Loucy (cell line): ENCODE measurements at regions not wholly inside any gene's neighbourhood (a gene's known extent, or its start where the extent isn't known, plus 50 kb on each side); places are given as distances from the start of the nearest gene placed in this dataset.

Experiments
- H2AFZ ChIP-seq: fragments of 200-600 bp; sonication (generic); 2 replicates; pipeline ENCODE4 v1.6.0; 2016; ENCODE audit warnings: antibody characterized with exemption, mild to moderate bottlenecking, low read length, moderate library complexity
- H3F3A ChIP-seq: fragments of 200-600 bp; 2 replicates; pipeline ENCODE4 v1.6.0; 2016; ENCODE audit warnings: antibody characterized with exemption, low read depth, mild to moderate bottlenecking
- H3K27me3 ChIP-seq: fragments of 200-600 bp; sonication (generic); 2 replicates; pipeline ENCODE4 v1.6.1; 2014; ENCODE audit warnings: low read length, mild to moderate bottlenecking; ENCODE audit not compliant: insufficient read depth, poor library complexity, severe bottlenecking
- H3K36me3 ChIP-seq: fragments of 200-600 bp; sonication (generic); 2 replicates; pipeline ENCODE4 v1.6.1; 2016; ENCODE audit warnings: low read length; ENCODE audit not compliant: insufficient read depth
- H3K4me1 ChIP-seq: fragments of 200-600 bp; sonication (generic); 2 replicates; pipeline ENCODE4 v1.5.1; 2014; ENCODE audit warnings: low read length, mild to moderate bottlenecking; ENCODE audit not compliant: insufficient read depth, poor library complexity, severe bottlenecking
- H3K4me2 ChIP-seq: fragments of 200-600 bp; sonication (generic); 2 replicates; pipeline ENCODE4 v1.6.0; 2014; ENCODE audit warnings: antibody characterized with exemption, low read length, low read depth, mild to moderate bottlenecking; ENCODE audit not compliant: poor library complexity, severe bottlenecking
- H3K4me3 ChIP-seq: fragments of 200-600 bp; sonication (generic); 2 replicates; pipeline ENCODE4 v1.5.1; 2014; ENCODE audit warnings: low read length, mild to moderate bottlenecking, mixed read lengths; ENCODE audit not compliant: poor library complexity, severe bottlenecking
- H3K79me2 ChIP-seq: fragments of 200-600 bp; sonication (generic); 2 replicates; pipeline ENCODE4 v1.6.1; 2014; ENCODE audit warnings: low read length; ENCODE audit not compliant: insufficient read depth
- H3K9ac ChIP-seq: fragments of 200-600 bp; sonication (generic); 2 replicates; pipeline ENCODE4 v1.6.0; 2014; ENCODE audit warnings: mild to moderate bottlenecking, low read depth, low read length, moderate library complexity; ENCODE audit not compliant: poor library complexity, severe bottlenecking
- H3K9me2 ChIP-seq: fragments of 200-600 bp; sonication (generic); replicated peaks from 2 replicates; pipeline ENCODE4 v1.6.1; 2016; ENCODE audit warnings: low read depth, low read length, mixed read lengths
- H3K9me3 ChIP-seq: fragments of 200-600 bp; sonication (generic); 2 replicates; pipeline ENCODE4 v1.6.1; 2014; ENCODE audit warnings: mild to moderate bottlenecking, antibody characterized with exemption, low read length, low read depth; ENCODE audit not compliant: insufficient read depth
- H4K20me1 ChIP-seq: fragments of 200-600 bp; sonication (generic); 2 replicates; pipeline ENCODE4 v1.6.0; 2014; ENCODE audit warnings: antibody characterized with exemption, low read length, mild to moderate bottlenecking; ENCODE audit not compliant: insufficient read depth, poor library complexity, severe bottlenecking
- CTCF ChIP-seq: fragments of 200-600 bp; sonication (generic); conservative IDR thresholded peaks from 2 replicates; pipeline ENCODE4 v1.5.1; 2014; ENCODE audit warnings: mild to moderate bottlenecking, antibody characterized with exemption, low read length
- EZH2phosphoT487 ChIP-seq: fragments of 200-600 bp; IDR thresholded peaks from 2 replicates; pipeline ENCODE4 v1.6.1; 2018; ENCODE audit warnings: antibody characterized with exemption, mild to moderate bottlenecking, moderate library complexity, borderline replicate concordance

- H3K4me3 ChIP-seq: no peak overlapping the region
- no peaks in the 10 kb centered on the region for H3K4me1 ChIP-seq
- TF ChIP-seq CTCF (no peak), EZH2phosphoT487 (no peak)
- no peaks in the 10 kb centered on the region for H4K20me1 ChIP-seq
- no peaks in the 10 kb centered on the region for H3K9me2 ChIP-seq
- H2AFZ ChIP-seq: no peak overlapping the region
- no peak overlapping the region for H3K4me2 ChIP-seq
- no peaks in the 10 kb centered on the region for H3K27me3 ChIP-seq
- no peaks in the 10 kb centered on the region; the same call in 1 of the 2 replicates for H3K9me3 ChIP-seq
- H3K79me2 ChIP-seq: no peaks in the 10 kb centered on the region
- no peaks in the 10 kb centered on the region for H3F3A ChIP-seq
- no peaks in the 10 kb centered on the region for H3K36me3 ChIP-seq
- H3K9ac ChIP-seq: no peak overlapping the region
These were observed 378.3 kb downstream of the NPHP4 start for GRCh38 chr1:5613900-5614299.

- H3K4me2 ChIP-seq: no peak overlapping the region
- H3K4me1 ChIP-seq: no peaks in the 10 kb centered on the region
- H3K9me3 ChIP-seq: no peaks in the 10 kb centered on the region; the same call in 1 of the 2 replicates
- no peaks in the 10 kb centered on the region for H4K20me1 ChIP-seq
- H3F3A ChIP-seq: no peaks in the 10 kb centered on the region
- no peak overlapping the region for H3K4me3 ChIP-seq
- TF ChIP-seq CTCF: no peak
- TF ChIP-seq EZH2phosphoT487: no peak
- no peaks in the 10 kb centered on the region for H3K9me2 ChIP-seq
- H3K36me3 ChIP-seq: no peaks in the 10 kb centered on the region
- no peaks in the 10 kb centered on the region for H3K27me3 ChIP-seq
- H3K79me2 ChIP-seq: no peaks in the 10 kb centered on the region
- no peak overlapping the region for H3K9ac ChIP-seq
- H2AFZ ChIP-seq: no peak overlapping the region
These were observed 380.4 kb downstream of the NPHP4 start for GRCh38 chr1:5611851-5612250.

- Histone ChIP-seq H3K79me2 (no peaks in the 10 kb centered on the region), H3K27me3 (no peaks in the 10 kb centered on the region), H3F3A (no peaks in the 10 kb centered on the region), H3K36me3 (no peaks in the 10 kb centered on the region), H3K9ac (no peak overlapping the region), H3K4me3 (no peak overlapping the region), H2AFZ (no peak overlapping the region), H3K4me1 (no peaks in the 10 kb centered on the region), H4K20me1 (no peaks in the 10 kb centered on the region), H3K9me2 (no peaks in the 10 kb centered on the region), H3K4me2 (no peak overlapping the region), H3K9me3 (no peaks in the 10 kb centered on the region; the same call in 1 of the 2 replicates)
- TF ChIP-seq CTCF: no peak
- TF ChIP-seq EZH2phosphoT487: no peak
These were observed 380.8 kb downstream of the NPHP4 start for GRCh38 chr1:5611431-5611830.
